T-helper 2 cell treated with Interferon-gamma antibody and Interleukin-4, amounts not matched to agents 100 ng/mL and 5 ng/mL, for 36 hours (primary cell): ENCODE measurements at regions not wholly inside any gene's neighbourhood (a gene's known extent, or its start where the extent isn't known, plus 50 kb on each side); places are given as distances from the start of the nearest gene placed in this dataset.
"Not testable (repeated sequence)": the region's sequence is repeated elsewhere in the genome, so short reads cannot be mapped to it uniquely, and the experiment has no call there.

Experiments used
- intact Hi-C: fragments of 100-400 bp; cut with micrococcal nuclease; formaldehyde crosslinking; loops from one replicate; pipeline ENCODE4 v1.15.1; 2023

- intact Hi-C loops: loop anchor here (1.0 to 5.0 kb wide), 2 partner anchors 68 to 196 kb away; no protein-coding TSS in a partner anchor
Measured at GRCh38 chr1:193411215-193411614, 224.8 kb upstream of the B3GALT2 start.

GRCh38 chr1:193408782-193409293 lies 222.4 kb upstream of the B3GALT2 start:
- intact Hi-C loops: loop anchor here (5.0 kb wide), 1 partner anchor 227 kb away; no protein-coding TSS in a partner anchor

- intact Hi-C loops: loop anchor here (1.0 to 5.0 kb wide), 3 partner anchors 130 to 888 kb away; no protein-coding TSS in a partner anchor
Measured at GRCh38 chr1:193406901-193407300, 220.5 kb upstream of the B3GALT2 start.

- intact Hi-C loops: no loop called here
Measured at GRCh38 chr1:193404236-193404635, 217.8 kb upstream of the B3GALT2 start.

GRCh38 chr1:193402977-193403376 lies 216.6 kb upstream of the B3GALT2 start:
- intact Hi-C loops: no loop called here

- intact Hi-C loops: no loop called here
Measured at GRCh38 chr1:193402037-193402436, 215.6 kb upstream of the B3GALT2 start.

DNA sequence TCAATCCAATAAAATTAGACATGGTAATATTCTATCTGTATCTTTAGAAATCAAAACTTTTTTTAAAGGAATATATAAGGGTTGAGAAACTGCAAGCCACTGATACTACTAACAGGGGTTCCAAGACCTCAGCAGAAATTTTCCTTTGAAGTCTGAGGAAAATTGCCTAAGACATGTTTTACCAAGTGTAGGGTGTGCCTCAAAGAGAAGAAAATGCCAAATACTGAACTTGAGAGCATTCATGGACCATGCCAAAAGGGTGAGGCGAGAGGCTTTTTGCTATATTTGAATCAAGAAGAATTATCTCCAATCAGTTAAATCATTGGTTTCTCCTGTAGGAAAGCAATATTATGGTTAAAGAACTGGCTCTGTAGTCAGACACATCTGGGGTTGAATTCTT lies 207.9 kb upstream of the B3GALT2 start:
- intact Hi-C loops: no loop called here

DNA sequence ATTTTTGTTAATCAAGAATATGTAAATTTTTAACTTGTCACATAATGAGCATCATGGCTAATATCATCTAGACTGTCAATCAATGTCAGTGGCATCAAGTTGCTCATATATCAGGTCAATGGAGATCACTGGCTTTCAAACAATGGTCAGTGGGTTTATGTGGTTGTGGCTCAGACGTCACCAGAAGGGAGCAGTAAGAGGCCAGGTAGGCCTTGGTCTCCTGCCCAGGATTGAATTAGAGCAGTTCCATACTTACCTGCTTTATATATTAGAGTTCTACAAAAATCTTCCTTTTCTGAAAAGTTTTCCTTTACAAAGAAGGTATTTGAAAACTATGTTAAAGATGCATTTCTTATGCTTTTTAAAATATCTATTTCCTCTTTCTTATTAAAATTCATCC lies 206.3 kb upstream of the B3GALT2 start:
- intact Hi-C loops: no loop called here

DNA sequence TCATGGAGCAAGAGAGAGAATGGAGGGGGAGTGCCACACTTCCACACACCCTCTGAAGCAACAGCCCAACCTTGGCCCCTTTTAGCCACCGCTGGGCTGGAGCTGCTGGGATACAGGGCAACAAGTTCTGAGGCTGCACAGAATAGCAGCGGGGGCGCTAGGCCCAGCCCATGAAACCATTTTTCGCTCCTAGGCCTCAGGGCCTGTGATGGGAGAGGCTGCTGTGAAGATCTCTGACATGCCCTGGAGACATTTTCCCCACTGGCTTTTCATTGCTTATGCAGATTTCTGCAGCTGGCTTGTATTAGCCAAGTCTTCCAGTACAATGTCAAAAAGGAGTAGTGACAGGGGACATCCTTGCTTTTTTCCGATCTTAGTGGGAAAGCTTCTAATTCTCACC lies 202.3 kb upstream of the B3GALT2 start:
- intact Hi-C loops: no loop called here

- intact Hi-C loops: no loop called here
Measured at GRCh38 chr1:193388165-193388564, 201.8 kb upstream of the B3GALT2 start.

DNA sequence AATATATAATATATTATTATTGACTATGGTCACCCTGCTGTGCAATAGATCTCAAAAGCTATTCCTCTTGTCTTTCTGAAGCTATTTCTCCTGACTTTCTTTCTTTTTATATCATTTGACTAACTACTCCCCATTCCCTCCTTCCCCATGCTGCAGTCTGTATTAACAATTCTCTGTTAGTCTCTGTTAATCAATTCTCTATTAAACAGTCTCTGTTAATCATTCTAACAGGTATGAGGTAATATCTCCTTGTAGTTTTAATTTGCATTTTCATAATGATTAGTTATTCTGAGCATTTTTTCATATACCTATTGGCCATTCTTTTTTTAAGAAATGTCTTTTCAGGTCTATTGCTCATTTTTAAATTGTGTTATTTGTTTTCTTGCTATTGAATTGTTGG lies 201.0 kb upstream of the B3GALT2 start:
- intact Hi-C loops: no loop called here

- intact Hi-C loops: not testable (repeated sequence)
Measured at GRCh38 chr1:193378451-193378850, 192.0 kb upstream of the B3GALT2 start.

- intact Hi-C loops: no loop called here
Measured at GRCh38 chr1:193377472-193377871, 191.1 kb upstream of the B3GALT2 start.

DNA sequence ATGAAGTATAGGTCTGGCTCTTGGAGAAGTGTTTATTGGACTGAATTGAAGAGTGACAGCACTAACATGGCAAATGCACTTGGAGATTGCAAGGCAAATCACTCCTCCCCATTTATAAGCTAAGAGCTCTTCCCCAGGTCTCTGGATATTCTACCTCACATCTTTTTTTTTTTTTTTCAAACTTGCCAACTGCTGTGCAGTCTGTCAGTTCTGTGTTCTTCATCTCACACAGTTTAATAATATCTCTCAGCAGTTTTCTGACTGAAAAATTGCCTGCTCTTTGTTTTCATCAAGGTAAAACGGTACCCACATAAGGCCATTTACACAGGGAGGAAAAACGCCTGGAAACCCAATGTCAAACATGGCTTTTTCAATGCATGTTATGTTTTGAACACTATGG lies 186.1 kb upstream of the B3GALT2 start:
- intact Hi-C loops: no loop called here

DNA sequence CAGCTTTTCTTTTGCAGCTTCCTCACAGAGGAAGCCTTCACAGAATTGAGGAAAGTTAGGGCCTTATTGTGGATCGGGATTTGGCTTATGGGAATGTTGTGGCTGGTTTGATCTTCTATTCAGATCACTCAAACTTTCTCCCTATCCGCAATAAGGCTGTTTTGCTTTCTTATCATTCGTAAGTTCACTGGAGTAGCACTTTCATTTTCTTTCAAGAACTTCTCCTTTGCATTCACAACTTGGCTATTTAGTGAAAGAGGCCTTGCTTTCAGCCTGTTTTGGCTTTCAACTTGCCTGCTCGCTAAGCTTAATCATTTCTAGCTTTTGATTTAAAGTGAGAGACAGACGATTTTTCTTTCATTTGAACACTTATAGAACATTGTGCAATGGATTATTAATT lies 181.9 kb upstream of the B3GALT2 start:
- intact Hi-C loops: no loop called here

- intact Hi-C loops: no loop called here
Measured at GRCh38 chr1:193367863-193368262, 181.4 kb upstream of the B3GALT2 start.

- intact Hi-C loops: no loop called here
Measured at GRCh38 chr1:193366764-193367507, 180.5 kb upstream of the B3GALT2 start.

DNA sequence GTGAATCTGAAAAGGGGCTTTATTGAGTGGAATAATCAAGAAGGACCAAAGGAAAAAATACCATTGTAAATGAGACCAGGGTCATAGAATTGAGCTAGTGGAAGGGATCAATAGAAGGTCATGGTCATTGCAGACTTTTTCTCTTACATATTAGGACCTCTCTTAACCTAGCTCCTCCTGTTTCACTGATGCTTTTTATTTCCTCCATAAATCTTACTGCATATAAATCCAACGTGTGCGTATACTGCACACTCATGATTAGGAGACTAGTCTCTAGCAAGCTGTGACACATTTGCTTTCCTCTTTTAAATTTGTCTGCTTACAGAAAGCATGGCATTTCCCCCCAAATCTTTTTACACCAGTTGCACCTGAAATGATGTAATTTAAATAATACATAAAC lies 179.6 kb upstream of the B3GALT2 start:
- intact Hi-C loops: no loop called here

GRCh38 chr1:193359631-193360030 lies 173.2 kb upstream of the B3GALT2 start:
- intact Hi-C loops: no loop called here

DNA sequence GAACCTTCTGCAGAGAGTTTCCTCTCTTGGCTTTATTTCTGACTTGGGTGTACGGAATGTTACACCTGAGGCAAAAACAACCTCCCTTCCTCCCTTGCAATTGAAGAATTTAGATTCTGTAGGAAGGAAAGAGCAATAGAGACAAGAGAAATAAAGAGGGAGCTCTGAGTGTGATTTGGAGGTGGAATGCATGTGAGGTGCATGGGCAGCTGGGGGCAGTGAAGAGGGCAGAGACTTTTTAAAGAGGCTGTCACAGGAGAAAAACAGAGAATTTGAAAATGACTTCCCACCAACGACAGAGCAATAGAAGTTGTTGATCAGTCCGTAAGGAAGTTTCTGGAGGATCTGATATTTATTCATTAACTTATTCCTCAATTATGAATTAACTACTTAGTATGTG lies 172.0 kb upstream of the B3GALT2 start:
- intact Hi-C loops: no loop called here

- intact Hi-C loops: no loop called here
Measured at GRCh38 chr1:193356249-193356648, 169.8 kb upstream of the B3GALT2 start.

DNA sequence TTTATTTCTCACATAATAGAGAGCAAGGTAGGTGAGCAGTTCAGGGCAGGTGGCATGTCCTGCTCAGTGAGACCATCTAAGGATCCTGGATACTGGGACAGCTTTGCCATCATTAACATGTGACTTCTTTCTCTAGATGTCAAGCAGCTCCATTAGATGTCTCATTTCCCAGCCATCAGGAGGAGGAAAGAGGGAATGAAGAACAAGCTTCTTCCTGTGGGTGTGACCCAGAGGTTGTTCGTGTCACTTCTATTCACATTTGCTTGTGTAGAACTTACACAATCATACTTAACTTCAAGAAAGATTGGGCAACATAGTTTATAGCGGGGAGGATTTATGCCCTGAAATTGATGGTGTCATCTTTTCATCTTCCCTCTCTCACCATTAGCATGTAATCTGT lies 169.2 kb upstream of the B3GALT2 start:
- intact Hi-C loops: no loop called here

DNA sequence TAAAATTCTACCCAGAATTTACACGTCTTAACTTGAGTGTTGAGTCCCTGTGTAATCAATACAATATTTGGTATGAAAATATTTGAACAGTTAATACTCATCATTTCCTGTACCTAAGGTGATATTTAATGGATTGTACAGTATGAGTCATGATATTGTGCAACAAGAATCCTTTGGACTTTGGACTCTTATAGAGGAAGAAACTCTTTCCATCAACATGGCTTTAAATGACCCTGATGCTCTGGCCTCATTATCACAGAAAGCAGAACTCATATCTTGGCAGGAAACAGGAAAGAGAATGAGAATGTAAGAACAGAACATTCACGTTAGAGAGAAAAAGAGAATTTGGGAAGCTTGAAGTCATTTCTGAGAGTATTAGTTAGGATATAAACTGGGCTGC lies 168.8 kb upstream of the B3GALT2 start:
- intact Hi-C loops: no loop called here
